ENCODE measurements at regions not wholly inside any gene's neighbourhood (a gene's known extent, or its start where the extent isn't known, plus 50 kb on each side); places are given as distances from the start of the nearest gene placed in this dataset.
"Not testable (repeated sequence)": the region's sequence is repeated elsewhere in the genome, so short reads cannot be mapped to it uniquely, and the experiment has no call there.

- 90% methylated on average over 18 of the region's 18 CpGs for WGBS
- Histone ChIP-seq H3K4me3 (no peak overlapping the region), H3K9me3 (no peaks in the 10 kb centered on the region), H3K27me3 (replicated peaks; ENCODE audit: insufficient read depth) (no peaks in the 10 kb centered on the region), H3K36me3 (no peaks in the 10 kb centered on the region), H3K27ac (no peak overlapping the region), H3K4me1 (replicated peaks) (no peaks in the 10 kb centered on the region)
- TF ChIP-seq POLR2AphosphoS5 (IDR thresholded peaks at IDR 0.05) (no peak), POLR2A (IDR thresholded peaks at IDR 0.05) (no peak), CTCF (IDR thresholded peaks at IDR 0.05) (no peak)
- intact Hi-C loops (cut with DNase I): no loop called here
- DNase-seq (ENCODE audit: low spot score): no peak
Observed at GRCh38 chr15:21261396-21261964, 178.8 kb downstream of the POTEB3 start.

- no peaks in the 10 kb centered on the region for H3K36me3 ChIP-seq
- no peak overlapping the region for H3K4me3 ChIP-seq
- 87% methylated on average over 15 of the region's 15 CpGs for WGBS
- H3K9me3 ChIP-seq: no peaks in the 10 kb centered on the region
- TF ChIP-seq POLR2A (IDR thresholded peaks at IDR 0.05) (no peak), POLR2AphosphoS5 (IDR thresholded peaks at IDR 0.05) (no peak), CTCF (IDR thresholded peaks at IDR 0.05) (no peak)
- H3K27me3 ChIP-seq (replicated peaks; ENCODE audit: insufficient read depth): no peaks in the 10 kb centered on the region
- no peaks in the 10 kb centered on the region for H3K4me1 ChIP-seq (replicated peaks)
- no peak for DNase-seq (ENCODE audit: low spot score)
- no peak overlapping the region for H3K27ac ChIP-seq
- intact Hi-C loops (cut with DNase I): no loop called here
Observed at GRCh38 chr15:21260966-21261395, 179.3 kb downstream of the POTEB3 start.

- H3K27me3 ChIP-seq (replicated peaks; ENCODE audit: insufficient read depth); intact Hi-C loops (cut with DNase I); H3K36me3 ChIP-seq; DNase-seq (ENCODE audit: low spot score); H3K27ac ChIP-seq; H3K4me3 ChIP-seq; H3K4me1 ChIP-seq (replicated peaks); H3K9me3 ChIP-seq: not testable (repeated sequence)
- WGBS: 74% methylated on average over 3 of the region's 3 CpGs
Observed at GRCh38 chr15:21258635-21259034, 181.7 kb downstream of the POTEB3 start.

GRCh38 chr15:21249508-21250019 is 190.7 kb downstream of the POTEB3 start:
- H3K27ac ChIP-seq; H3K36me3 ChIP-seq; H3K9me3 ChIP-seq; H3K4me1 ChIP-seq (replicated peaks); H3K4me3 ChIP-seq; DNase-seq (ENCODE audit: low spot score); intact Hi-C loops (cut with DNase I); H3K27me3 ChIP-seq (replicated peaks; ENCODE audit: insufficient read depth): not testable (repeated sequence)
- 71% methylated on average over 5 of the region's 5 CpGs for WGBS

Small RNA genes in the stretch of these regions (small RNA-seq; reads per million reads assigned to genes)
- gene RNU6-1235P: 0 reads per million in 2 donors

All from prostate gland (tissue), 2 donors.